ENCODE measurements at regions not wholly inside any gene's neighbourhood (a gene's known extent, or its start where the extent isn't known, plus 50 kb on each side); places are given as distances from the start of the nearest gene placed in this dataset.

DNA sequence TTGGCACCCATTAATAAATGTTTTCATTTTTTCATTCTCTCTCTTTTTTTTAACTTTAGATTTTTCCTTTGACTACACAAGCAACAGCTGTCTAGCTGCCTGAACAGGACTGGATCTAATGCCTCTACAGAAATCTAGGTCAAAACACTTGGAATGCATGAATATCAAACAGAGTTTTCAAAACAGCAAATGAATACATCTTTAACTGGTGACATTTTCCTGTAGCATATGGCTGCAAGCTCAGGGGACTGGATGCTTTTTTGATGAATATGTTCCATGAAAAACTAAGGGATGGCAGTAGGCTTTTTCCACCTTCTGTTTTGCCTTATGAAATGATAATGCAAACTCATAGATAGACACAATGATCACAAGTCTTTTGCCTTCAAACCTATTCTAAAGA is 661.7 kb downstream of the MCTP2 start:
- TF ChIP-seq, protein P1, sequence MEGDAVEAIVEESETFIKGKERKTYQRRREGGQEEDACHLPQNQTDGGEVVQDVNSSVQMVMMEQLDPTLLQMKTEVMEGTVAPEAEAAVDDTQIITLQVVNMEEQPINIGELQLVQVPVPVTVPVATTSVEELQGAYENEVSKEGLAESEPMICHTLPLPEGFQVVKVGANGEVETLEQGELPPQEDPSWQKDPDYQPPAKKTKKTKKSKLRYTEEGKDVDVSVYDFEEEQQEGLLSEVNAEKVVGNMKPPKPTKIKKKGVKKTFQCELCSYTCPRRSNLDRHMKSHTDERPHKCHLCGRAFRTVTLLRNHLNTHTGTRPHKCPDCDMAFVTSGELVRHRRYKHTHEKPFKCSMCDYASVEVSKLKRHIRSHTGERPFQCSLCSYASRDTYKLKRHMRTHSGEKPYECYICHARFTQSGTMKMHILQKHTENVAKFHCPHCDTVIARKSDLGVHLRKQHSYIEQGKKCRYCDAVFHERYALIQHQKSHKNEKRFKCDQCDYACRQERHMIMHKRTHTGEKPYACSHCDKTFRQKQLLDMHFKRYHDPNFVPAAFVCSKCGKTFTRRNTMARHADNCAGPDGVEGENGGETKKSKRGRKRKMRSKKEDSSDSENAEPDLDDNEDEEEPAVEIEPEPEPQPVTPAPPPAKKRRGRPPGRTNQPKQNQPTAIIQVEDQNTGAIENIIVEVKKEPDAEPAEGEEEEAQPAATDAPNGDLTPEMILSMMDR (conservative IDR thresholded peaks at IDR 0.05; ENCODE audit: low read depth in 2 of 2): no peak
- TF ChIP-seq POLR2AphosphoS5 (IDR thresholded peaks at IDR 0.05; ENCODE audit: low read depth) (no peak), EZH2 (IDR thresholded peaks at IDR 0.05; ENCODE audit: low read depth, unreplicated experiment) (no peak), REST (IDR thresholded peaks at IDR 0.05; ENCODE audit: unreplicated experiment) (no peak), STAT1 (IDR thresholded peaks at IDR 0.05; ENCODE audit: unreplicated experiment) (no peak), JUNB (IDR thresholded peaks at IDR 0.05; ENCODE audit: unreplicated experiment) (no peak), EZH2phosphoT487 (IDR thresholded peaks at IDR 0.05; ENCODE audit: unreplicated experiment) (no peak), CREB1 (CRISPR knock-in tag; IDR thresholded peaks at IDR 0.05; ENCODE audit: low read depth) (no peak), ZNF331 (CRISPR knock-in tag; IDR thresholded peaks at IDR 0.05; ENCODE audit: low read depth) (no peak), NANOG (IDR thresholded peaks at IDR 0.05; ENCODE audit: borderline replicate concordance) (no peak)
